PC-3 (cell line): ENCODE measurements at regions not wholly inside any gene's neighbourhood (a gene's known extent, or its start where the extent isn't known, plus 50 kb on each side); places are given as distances from the start of the nearest gene placed in this dataset.
"Not testable (repeated sequence)": the region's sequence is repeated elsewhere in the genome, so short reads cannot be mapped to it uniquely, and the experiment has no call there.

Experiments
- ATAC-seq: fragments of 200-7000 bp; cut with Tn5 transposase; 2 replicates; pipeline ENCODE4 v1.9.1; 2020; ENCODE audit warnings: mild to moderate bottlenecking, moderate library complexity
- BruUV-seq: library from RNA; stranded (reverse); fragments of 400-500 nt; replicated peaks from 2 replicates; lab custom pipeline; 2021; lab: Mats Ljungman, UMichigan
- CTCF ChIA-PET: fragments of 300-600 bp; sonication (Branson Sonifier 250); formaldehyde crosslinking; loops from one replicate; lab custom pipeline; 2022; ENCODE audit warnings: antibody characterized with exemption; lab: Charles Lee
- POLR2A ChIA-PET: fragments of 300-600 bp; sonication (Branson Sonifier 250); formaldehyde crosslinking; loops from one replicate; lab custom pipeline; 2022; ENCODE audit warnings: antibody characterized with exemption; ENCODE audit not compliant: unreplicated experiment; lab: Charles Lee
- DNase-seq: peaks from one replicate; pipeline ENCODE4 v3.0.0-alpha.2; 2015
- H2AFZ ChIP-seq: fragments of 300-600 bp; sonication (generic); 2 replicates; pipeline ENCODE4 v1.6.0; 2016; ENCODE audit warnings: antibody characterized with exemption, low read length
- H3F3A ChIP-seq: fragments of 300-600 bp; sonication (generic); one replicate; pipeline ENCODE4 v1.6.0; 2017; ENCODE audit warnings: antibody characterized with exemption, low read length, control low read depth, mild to moderate bottlenecking; ENCODE audit not compliant: unreplicated experiment
- H3K27ac ChIP-seq: fragments of 300-600 bp; sonication (generic); 2 replicates; pipeline ENCODE4 v1.5.1; 2016; ENCODE audit warnings: mild to moderate bottlenecking, low read length
- H3K27me3 ChIP-seq: fragments of 300-600 bp; sonication (generic); 2 replicates; pipeline ENCODE4 v1.6.1; 2016; ENCODE audit warnings: low read length, mixed read lengths
- H3K36me3 ChIP-seq: fragments of 300-600 bp; sonication (generic); 2 replicates; pipeline ENCODE4 v1.6.1; 2016; ENCODE audit warnings: low read depth, mixed run types, low read length, mixed read lengths
- H3K4me1 ChIP-seq: fragments of 300-600 bp; sonication (generic); 2 replicates; pipeline ENCODE4 v1.5.1; 2016; ENCODE audit warnings: low read length; ENCODE audit not compliant: insufficient read depth
- H3K4me2 ChIP-seq: fragments of 300-600 bp; sonication (generic); 2 replicates; pipeline ENCODE4 v1.6.0; 2016; ENCODE audit warnings: low read length
- H3K4me3 ChIP-seq: fragments of 300-600 bp; sonication (generic); 2 replicates; pipeline ENCODE4 v1.5.1; 2016; ENCODE audit warnings: mild to moderate bottlenecking, low read length, mixed read lengths
- H3K79me2 ChIP-seq: fragments of 300-600 bp; sonication (generic); 2 replicates; pipeline ENCODE4 v1.6.1; 2017; ENCODE audit warnings: low read length, mixed read lengths
- H3K9ac ChIP-seq: fragments of 300-600 bp; sonication (generic); 2 replicates; pipeline ENCODE4 v1.6.0; 2016; ENCODE audit warnings: mild to moderate bottlenecking, low read length
- H3K9me2 ChIP-seq: fragments of 300-600 bp; sonication (generic); replicated peaks from 2 replicates; pipeline ENCODE4 v1.6.1; 2016; ENCODE audit warnings: mixed run types, low read length, mixed read lengths
- H3K9me3 ChIP-seq: fragments of 300-600 bp; sonication (generic); 2 replicates; pipeline ENCODE4 v1.6.1; 2016; ENCODE audit warnings: low read length, mixed read lengths
- H4K20me1 ChIP-seq: fragments of 300-600 bp; sonication (generic); 2 replicates; pipeline ENCODE4 v1.6.1; 2016; ENCODE audit warnings: low read length, mixed read lengths
- intact Hi-C: fragments of 100-400 bp; cut with micrococcal nuclease; formaldehyde crosslinking; loops from 2 replicates; pipeline ENCODE4 v1.9.0; 2023

GRCh38 chr20:53863923-53864641, 206.3 kb downstream of the BCAS1 start:
- not testable (repeated sequence) for BruUV-seq, H3K9me3 ChIP-seq

GRCh38 chr20:53863535-53863922, 206.9 kb downstream of the BCAS1 start:
- BruUV-seq, H3F3A ChIP-seq, ATAC-seq, H3K9ac ChIP-seq, intact Hi-C loops, H3K27me3 ChIP-seq, H3K9me3 ChIP-seq, H4K20me1 ChIP-seq, DNase-seq, POLR2A ChIA-PET, H3K9me2 ChIP-seq, H3K4me3 ChIP-seq, H3K36me3 ChIP-seq, H3K79me2 ChIP-seq: not testable (repeated sequence)
- Histone ChIP-seq H3K4me1 (peaks cover 46% of the 10 kb centered on the region), H3K4me2 (peak overlapping the region; percentile 67), H2AFZ (peak overlapping the region; percentile 12), H3K27ac (peak overlapping the region; percentile 86)
- CTCF ChIA-PET = interaction anchor here (0.6 kb wide), 1 partner anchor 172 kb away, joined by 4 read pairs; no protein-coding TSS in a partner anchor

More at GRCh38 chr20:53863923-53864641, 206.3 kb downstream of the BCAS1 start:
- intact Hi-C loops, H3K9me2 ChIP-seq, H3K79me2 ChIP-seq, POLR2A ChIA-PET, H3F3A ChIP-seq, H3K36me3 ChIP-seq, H4K20me1 ChIP-seq, H3K27me3 ChIP-seq: not testable (repeated sequence)
- ATAC-seq (peak; percentile 31), DNase-seq (peak; percentile 49)
- Histone ChIP-seq H3K4me1 (peaks cover 46% of the 10 kb centered on the region), H3K27ac (peak overlapping the region; percentile 86), H2AFZ (peak overlapping the region; percentile 12), H3K9ac (peak overlapping the region; percentile 69), H3K4me2 (peak overlapping the region; percentile 67), H3K4me3 (peak overlapping the region; percentile 39; the same call in 1 of the 2 replicates)
- CTCF ChIA-PET = interaction anchor here (0.6 kb wide), 1 partner anchor 173 kb away, joined by 4 read pairs; no protein-coding TSS in a partner anchor

- H3K9me2 ChIP-seq, H3K27ac ChIP-seq, H3K9ac ChIP-seq, intact Hi-C loops, H3F3A ChIP-seq, H3K4me2 ChIP-seq, H3K4me3 ChIP-seq, H2AFZ ChIP-seq, H3K9me3 ChIP-seq, H4K20me1 ChIP-seq, CTCF ChIA-PET, ATAC-seq, H3K27me3 ChIP-seq, POLR2A ChIA-PET, H3K36me3 ChIP-seq, BruUV-seq, DNase-seq, H3K79me2 ChIP-seq: not testable (repeated sequence)
- H3K4me1 ChIP-seq = peaks cover 45% of the 10 kb centered on the region
These were observed 207.4 kb downstream of the BCAS1 start for GRCh38 chr20:53863039-53863438.

- H3F3A ChIP-seq, H3K9me3 ChIP-seq, H3K27ac ChIP-seq, H3K4me2 ChIP-seq, H2AFZ ChIP-seq, POLR2A ChIA-PET, H4K20me1 ChIP-seq, H3K36me3 ChIP-seq, H3K4me3 ChIP-seq, BruUV-seq, intact Hi-C loops, DNase-seq, CTCF ChIA-PET, H3K9me2 ChIP-seq, H3K27me3 ChIP-seq, H3K79me2 ChIP-seq, H3K9ac ChIP-seq, ATAC-seq: not testable (repeated sequence)
- peaks cover 39% of the 10 kb centered on the region for H3K4me1 ChIP-seq
These were observed 207.9 kb downstream of the BCAS1 start for GRCh38 chr20:53862490-53862889.

- H3K36me3 ChIP-seq, BruUV-seq, H3K9ac ChIP-seq, H3K9me3 ChIP-seq, H3K27ac ChIP-seq, ATAC-seq, H3K4me3 ChIP-seq, CTCF ChIA-PET, H3K9me2 ChIP-seq, intact Hi-C loops, DNase-seq, H3F3A ChIP-seq, H3K4me2 ChIP-seq, H3K27me3 ChIP-seq, H4K20me1 ChIP-seq, H2AFZ ChIP-seq, H3K79me2 ChIP-seq: not testable (repeated sequence)
- POLR2A ChIA-PET = interaction anchor here (0.6 kb wide), 1 partner anchor 113 kb away, joined by 5 read pairs; no protein-coding TSS in a partner anchor
- H3K4me1 ChIP-seq = peaks cover 35% of the 10 kb centered on the region
These were observed 208.3 kb downstream of the BCAS1 start for GRCh38 chr20:53862136-53862397.
